SK-N-SH treated with all-trans-retinoic acid at 6 μM for 48 hours (cell line): ENCODE measurements at regions not wholly inside any gene's neighbourhood (a gene's known extent, or its start where the extent isn't known, plus 50 kb on each side); places are given as distances from the start of the nearest gene placed in this dataset.

Experiments
- ATAC-seq: fragments of 200-7000 bp; cut with Tn5 transposase; 3 replicates; pipeline ENCODE4 v1.9.1; 2020; ENCODE audit warnings: mild to moderate bottlenecking, moderate library complexity
- ARNTL ChIP-seq: fragments of 450-650 bp; formaldehyde crosslinking; IDR thresholded peaks from 2 replicates; pipeline ENCODE4 v1.5.0; 2020; ENCODE audit warnings: low read depth, mild to moderate bottlenecking, moderate library complexity, borderline replicate concordance
- BACH2 ChIP-seq: fragments of 250-450 bp; sonication (Bioruptor Pico); IDR thresholded peaks from 2 replicates; pipeline ENCODE4 v1.9.0; 2021; ENCODE audit warnings: mild to moderate bottlenecking, borderline replicate concordance
- ESRRG ChIP-seq: fragments of 250-450 bp; sonication (Bioruptor Pico); IDR thresholded peaks from 2 replicates; pipeline ENCODE4 v1.6.1; 2021; ENCODE audit warnings: mild to moderate bottlenecking
- GLIS3 ChIP-seq: fragments of 250-450 bp; sonication (Bioruptor Pico); IDR thresholded peaks from 2 replicates; pipeline ENCODE4 v1.5.0; 2020; ENCODE audit warnings: mild to moderate bottlenecking, moderate library complexity
- ISL1 ChIP-seq: fragments of 250-450 bp; sonication (Bioruptor Pico); IDR thresholded peaks from 2 replicates; pipeline ENCODE4 v2.1.2; 2022; ENCODE audit warnings: mild to moderate bottlenecking, moderate library complexity
- OSR1 ChIP-seq: fragments of 250-450 bp; sonication (Bioruptor Pico); IDR thresholded peaks from 2 replicates; pipeline ENCODE4 v1.8.0; 2022; ENCODE audit warnings: moderate library complexity, mild to moderate bottlenecking, inconsistent platforms
- PATZ1 ChIP-seq: fragments of 250-450 bp; sonication (Bioruptor Pico); IDR thresholded peaks from 2 replicates; pipeline ENCODE4 v1.8.0; 2020; ENCODE audit warnings: mild to moderate bottlenecking, moderate library complexity, borderline replicate concordance
- POU6F1 ChIP-seq: fragments of 250-450 bp; sonication (Bioruptor Pico); IDR thresholded peaks from 2 replicates; pipeline ENCODE4 v1.8.0; 2021; ENCODE audit warnings: low read depth, mild to moderate bottlenecking, moderate library complexity, borderline replicate concordance
- RARB ChIP-seq: fragments of 250-450 bp; sonication (Bioruptor Pico); IDR thresholded peaks from 2 replicates; pipeline ENCODE4 v1.8.0; 2021; ENCODE audit warnings: mild to moderate bottlenecking, moderate library complexity
- SNAI2 ChIP-seq: fragments of 250-450 bp; sonication (Bioruptor Pico); IDR thresholded peaks from 2 replicates; pipeline ENCODE4 v1.5.0; 2020; ENCODE audit warnings: mild to moderate bottlenecking, moderate library complexity
- TCF4 ChIP-seq: fragments of 250-450 bp; sonication (Bioruptor Pico); IDR thresholded peaks from 2 replicates; pipeline ENCODE4 v1.8.0; 2021; ENCODE audit warnings: mild to moderate bottlenecking, moderate library complexity, borderline replicate concordance
- TOX ChIP-seq: fragments of 250-450 bp; sonication (Bioruptor Pico); IDR thresholded peaks from 2 replicates; pipeline ENCODE4 v1.8.0; 2021; ENCODE audit warnings: mild to moderate bottlenecking, moderate library complexity, borderline replicate concordance
- ZC3H10 ChIP-seq: fragments of 250-450 bp; sonication (Bioruptor Pico); IDR thresholded peaks from 2 replicates; pipeline ENCODE4 v1.5.1; 2021; ENCODE audit warnings: mild to moderate bottlenecking, moderate library complexity
- ZFP3 ChIP-seq: fragments of 250-450 bp; sonication (Bioruptor Pico); IDR thresholded peaks from 2 replicates; pipeline ENCODE4 v1.5.0; 2020; ENCODE audit warnings: mild to moderate bottlenecking, moderate library complexity
- ZFP30 ChIP-seq: fragments of 450-650 bp; formaldehyde crosslinking; IDR thresholded peaks from 2 replicates; pipeline ENCODE4 v1.5.0; 2022; ENCODE audit warnings: mild to moderate bottlenecking, moderate library complexity
- ZNF565 ChIP-seq: fragments of 450-650 bp; formaldehyde crosslinking; conservative IDR thresholded peaks from 2 replicates; pipeline ENCODE4 v1.5.0; 2020; ENCODE audit warnings: low read depth, mild to moderate bottlenecking, moderate library complexity
- ZNF70 ChIP-seq: fragments of 450-650 bp; formaldehyde crosslinking; IDR thresholded peaks from 2 replicates; pipeline ENCODE4 v1.5.0; 2020; ENCODE audit warnings: mild to moderate bottlenecking, moderate library complexity
- ZNF8 ChIP-seq: fragments of 450-650 bp; formaldehyde crosslinking; IDR thresholded peaks from 2 replicates; pipeline ENCODE4 v1.5.0; 2020; ENCODE audit warnings: mild to moderate bottlenecking, moderate library complexity
- TF ChIP-seq, protein P1 (sequence below): fragments of 250-450 bp; sonication (Bioruptor Pico); IDR thresholded peaks from 2 replicates; pipeline ENCODE4 v1.5.0; 2020; ENCODE audit warnings: mild to moderate bottlenecking, moderate library complexity

DNA sequence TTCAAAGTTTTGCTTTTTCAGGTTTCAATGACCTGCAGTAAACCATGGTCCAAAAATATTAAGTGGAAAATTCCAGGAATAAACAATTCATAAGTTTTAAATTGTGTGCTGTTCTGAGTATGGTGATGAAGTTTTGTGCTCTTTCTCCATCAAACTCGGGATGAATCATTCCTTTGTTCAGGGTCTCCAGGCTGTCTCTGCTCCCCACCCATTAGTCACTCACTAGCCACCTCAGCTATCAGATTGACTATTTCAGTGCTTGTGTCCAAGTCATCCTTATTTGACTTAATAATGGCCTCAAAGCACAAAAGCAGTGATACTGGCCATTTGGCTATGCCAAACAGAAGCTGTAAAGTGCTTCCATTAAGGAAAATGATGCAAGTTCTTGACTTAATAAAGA, 1140.4 kb downstream of the EFNB2 start:
- TF ChIP-seq ZFP3 (no peak), ZC3H10 (CRISPR knock-in tag) (no peak), ESRRG (CRISPR knock-in tag) (no peak), SNAI2 (CRISPR knock-in tag) (no peak), GLIS3 (CRISPR knock-in tag) (no peak)
- TF ChIP-seq, protein P1, sequence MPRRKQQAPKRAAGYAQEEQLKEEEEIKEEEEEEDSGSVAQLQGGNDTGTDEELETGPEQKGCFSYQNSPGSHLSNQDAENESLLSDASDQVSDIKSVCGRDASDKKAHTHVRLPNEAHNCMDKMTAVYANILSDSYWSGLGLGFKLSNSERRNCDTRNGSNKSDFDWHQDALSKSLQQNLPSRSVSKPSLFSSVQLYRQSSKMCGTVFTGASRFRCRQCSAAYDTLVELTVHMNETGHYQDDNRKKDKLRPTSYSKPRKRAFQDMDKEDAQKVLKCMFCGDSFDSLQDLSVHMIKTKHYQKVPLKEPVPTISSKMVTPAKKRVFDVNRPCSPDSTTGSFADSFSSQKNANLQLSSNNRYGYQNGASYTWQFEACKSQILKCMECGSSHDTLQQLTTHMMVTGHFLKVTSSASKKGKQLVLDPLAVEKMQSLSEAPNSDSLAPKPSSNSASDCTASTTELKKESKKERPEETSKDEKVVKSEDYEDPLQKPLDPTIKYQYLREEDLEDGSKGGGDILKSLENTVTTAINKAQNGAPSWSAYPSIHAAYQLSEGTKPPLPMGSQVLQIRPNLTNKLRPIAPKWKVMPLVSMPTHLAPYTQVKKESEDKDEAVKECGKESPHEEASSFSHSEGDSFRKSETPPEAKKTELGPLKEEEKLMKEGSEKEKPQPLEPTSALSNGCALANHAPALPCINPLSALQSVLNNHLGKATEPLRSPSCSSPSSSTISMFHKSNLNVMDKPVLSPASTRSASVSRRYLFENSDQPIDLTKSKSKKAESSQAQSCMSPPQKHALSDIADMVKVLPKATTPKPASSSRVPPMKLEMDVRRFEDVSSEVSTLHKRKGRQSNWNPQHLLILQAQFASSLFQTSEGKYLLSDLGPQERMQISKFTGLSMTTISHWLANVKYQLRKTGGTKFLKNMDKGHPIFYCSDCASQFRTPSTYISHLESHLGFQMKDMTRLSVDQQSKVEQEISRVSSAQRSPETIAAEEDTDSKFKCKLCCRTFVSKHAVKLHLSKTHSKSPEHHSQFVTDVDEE (CRISPR knock-in tag) = no peak
- ATAC-seq = no peak

DNA sequence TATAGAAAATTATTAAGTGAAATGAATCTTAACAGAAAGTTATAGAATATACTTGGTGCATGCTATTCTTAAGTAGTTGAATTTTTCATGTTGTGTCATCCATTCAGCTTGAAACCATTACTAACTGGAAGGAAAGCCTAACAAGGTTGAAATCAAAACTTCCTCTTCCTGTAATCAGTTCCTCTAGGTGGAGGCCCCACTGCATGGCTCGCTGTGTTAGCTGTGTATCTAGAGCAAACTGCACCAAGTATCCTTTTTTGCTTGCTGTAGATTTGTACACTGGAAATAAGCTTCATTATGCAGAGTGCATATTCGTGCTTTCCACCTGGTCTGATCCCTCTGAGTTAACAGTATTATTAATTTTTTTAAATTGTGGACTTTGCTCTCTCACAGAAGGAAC, 1146.1 kb downstream of the EFNB2 start:
- no peak for TF ChIP-seq POU6F1 (CRISPR knock-in tag)
- TF ChIP-seq SNAI2 (CRISPR knock-in tag) = no peak
- no peak for TF ChIP-seq OSR1
- ATAC-seq = no peak

DNA sequence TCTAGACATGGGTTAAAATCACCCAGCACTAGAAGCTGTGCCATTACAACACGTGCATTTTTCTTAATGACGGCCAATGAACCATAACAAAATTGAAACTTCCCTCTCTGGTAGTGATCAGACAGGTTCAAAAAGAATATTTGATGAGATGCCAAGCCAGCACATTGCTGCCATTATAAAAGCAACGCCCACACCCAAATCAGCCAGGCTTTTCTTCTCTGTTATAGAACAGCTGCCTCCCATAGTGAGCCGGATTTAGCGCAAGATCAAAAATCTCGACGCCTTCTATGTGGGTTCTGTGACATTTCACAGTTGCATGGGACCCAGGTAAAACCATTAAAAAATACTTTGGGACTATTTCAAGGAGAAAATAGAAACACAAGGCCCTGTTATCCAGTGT, 1158.0 kb downstream of the EFNB2 start:
- TF ChIP-seq, protein P1 (CRISPR knock-in tag) = no peak
- no peak for TF ChIP-seq ZNF565 (CRISPR knock-in tag)
- TF ChIP-seq SNAI2 (CRISPR knock-in tag) = no peak
- no peak for TF ChIP-seq ZFP3
- TF ChIP-seq ARNTL = no peak
- TF ChIP-seq GLIS3 (CRISPR knock-in tag) = no peak
- TF ChIP-seq POU6F1 (CRISPR knock-in tag) = no peak
- TF ChIP-seq ESRRG (CRISPR knock-in tag) = no peak
- TF ChIP-seq ZFP30 = no peak
- no peak for TF ChIP-seq TOX (CRISPR knock-in tag)
- TF ChIP-seq ZC3H10 (CRISPR knock-in tag) = no peak
- no peak for ATAC-seq

- ATAC-seq = no peak
- TF ChIP-seq OSR1 = no peak
- no peak for TF ChIP-seq ISL1
- no peak for TF ChIP-seq ZFP30
- no peak for TF ChIP-seq ARNTL
- TF ChIP-seq, all 23 proteins: peak for 0
These were observed 1165.3 kb downstream of the EFNB2 start for GRCh38 chr13:105370011-105370650.

DNA sequence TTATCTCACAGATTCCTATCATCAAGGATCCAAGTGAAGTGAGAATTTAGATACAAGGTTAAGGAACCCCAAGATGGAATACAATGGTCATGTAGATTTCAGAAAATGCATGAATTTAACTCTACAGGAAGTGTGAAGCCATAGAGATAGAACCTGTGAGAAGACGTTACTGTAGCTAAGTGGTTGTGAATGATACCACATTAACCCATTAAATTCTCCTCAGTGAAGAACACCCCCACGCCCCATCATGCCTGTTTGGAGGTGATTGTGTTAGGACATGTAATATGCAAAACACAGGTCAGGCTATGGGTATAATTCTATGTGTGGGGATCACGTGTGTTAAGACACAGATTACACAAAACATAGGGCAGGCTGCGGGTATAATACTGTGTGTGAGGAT, 1166.7 kb downstream of the EFNB2 start:
- ATAC-seq = no peak
- TF ChIP-seq TOX (CRISPR knock-in tag) = no peak
- TF ChIP-seq GLIS3 (CRISPR knock-in tag) = no peak
- no peak for TF ChIP-seq PATZ1 (CRISPR knock-in tag)
- no peak for TF ChIP-seq ZC3H10 (CRISPR knock-in tag)
- TF ChIP-seq TCF4 (CRISPR knock-in tag) = no peak
- no peak for TF ChIP-seq ISL1
- TF ChIP-seq SNAI2 (CRISPR knock-in tag) = no peak
- no peak for TF ChIP-seq ZNF8 (CRISPR knock-in tag)
- TF ChIP-seq RARB (CRISPR knock-in tag) = no peak
- TF ChIP-seq ZNF70 = no peak
- no peak for TF ChIP-seq ARNTL
- TF ChIP-seq ZFP3 = no peak
- TF ChIP-seq, protein P1 (CRISPR knock-in tag) = no peak
- no peak for TF ChIP-seq BACH2 (CRISPR knock-in tag)
